Motor neuron (in vitro differentiated cells): ENCODE measurements at regions not wholly inside any gene's neighbourhood (a gene's known extent, or its start where the extent isn't known, plus 50 kb on each side); places are given as distances from the start of the nearest gene placed in this dataset.

Source experiments
- ATAC-seq, 8 experiments: fragments of 200-7000 bp; cut with Tn5 transposase; replicated peaks in 6 of 8; 2 replicates each; pipeline ENCODE4 v1.8.0; 2021; ENCODE audit warnings: mild to moderate bottlenecking in 8 of 8, moderate library complexity in 8 of 8
- H3K27ac ChIP-seq, 2 donors: fragments of 250-450 bp; sonication (Bioruptor Pico); 2 replicates each; pipeline ENCODE4 v1.9.0; 2021; ENCODE audit warnings: antibody characterized with exemption in 2 of 2, mild to moderate bottlenecking in 2 of 2, moderate library complexity in 1 of 2
- H3K4me1 ChIP-seq, 2 donors: fragments of 250-450 bp; sonication (Bioruptor Pico); replicated peaks in 1 of 2; 2 replicates each; pipeline ENCODE4 v1.6.1; 2021; ENCODE audit warnings: antibody characterized with exemption in 2 of 2, mild to moderate bottlenecking in 2 of 2, moderate library complexity in 1 of 2
- H3K4me3 ChIP-seq, 5 donors: fragments of 250-450 bp; sonication (Bioruptor Pico); 2 replicates each; pipeline ENCODE4 v1.9.0; 2021; ENCODE audit warnings: antibody characterized with exemption in 5 of 5, mild to moderate bottlenecking in 5 of 5, moderate library complexity in 4 of 5
- WGBS, 10 experiments: fragments of 450-650 bp; shearing (Covaris generic); methylation state at CpG; one replicate each; pipeline ENCODE4 v1.0.0; 2022; 5-methylcytosine and 5-hydroxymethylcytosine counted together
- in situ Hi-C, 9 experiments: fragments of 400-800 bp; cut with MboI; loops; one replicate each; pipeline ENCODE4 v1.15.0; 2021; ENCODE audit warnings: low sequenced_read_pairs in 9 of 9, low pct_unique_long_range_greater_than_20kb in 2 of 9; ENCODE audit not compliant: unreplicated experiment in 9 of 9

GRCh38 chr2:43098539-43098938 lies 127.9 kb downstream of the ZFP36L2 start:
- in situ Hi-C loops, result no loop called here
- Histone ChIP-seq H3K27ac (no peak overlapping the region), H3K4me1 (peaks cover 16 to 21% of the 10 kb centered on the region in 2 donors), H3K4me3 (no peak overlapping the region)
- no peak for ATAC-seq
- WGBS, 10 experiments, result 80 to 100% (median 100%) methylated on average over 1 to 2 of the region's 4 CpGs; no CpG with 5 or more reads in 5 of the 10 experiments

DNA sequence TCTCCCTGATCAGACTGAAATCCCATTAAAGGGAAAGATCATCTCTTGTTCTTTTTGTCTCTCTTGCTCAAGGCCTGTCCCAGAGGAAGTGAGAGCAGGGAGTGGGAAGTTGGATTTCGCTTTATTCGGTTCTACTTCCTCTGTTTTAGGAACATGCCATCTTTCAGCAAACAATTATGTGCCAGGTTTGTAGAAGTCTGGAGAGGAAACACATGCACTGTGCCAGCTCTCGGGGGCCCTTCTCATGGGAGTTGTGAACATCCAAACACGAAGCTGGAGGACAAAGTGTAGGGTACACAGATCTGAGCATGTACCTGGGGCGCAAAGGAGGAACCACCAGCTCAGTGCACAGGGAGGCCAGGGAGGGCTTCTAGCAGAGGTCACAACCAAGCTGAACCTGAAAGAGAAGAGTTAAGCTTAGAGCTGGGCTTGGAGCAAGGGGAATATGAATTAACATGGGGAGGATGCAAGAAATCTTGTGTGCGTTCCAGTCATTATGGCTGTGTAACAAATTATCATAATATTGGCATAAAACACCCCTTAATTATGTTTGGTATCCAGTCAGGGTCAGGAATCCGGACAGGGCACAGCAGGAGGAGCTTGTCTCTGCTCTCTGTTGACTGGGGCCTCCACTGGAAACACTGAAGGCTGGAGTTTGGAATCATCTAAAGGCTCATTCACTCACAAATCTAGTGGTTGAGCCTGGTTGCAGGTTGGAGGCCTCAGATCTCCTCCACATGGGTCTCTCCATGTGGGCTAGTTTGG lies 128.6 kb downstream of the ZFP36L2 start:
- in situ Hi-C loops, result no loop called here

GRCh38 chr2:43095533-43096295 lies 130.7 kb downstream of the ZFP36L2 start:
- in situ Hi-C loops, result no loop called here
- H3K4me3 ChIP-seq, result no peak overlapping the region
- 67 to 100% (median 93%) methylated on average over 2 to 4 of the region's 4 CpGs for WGBS, 10 experiments
- H3K4me1 ChIP-seq, result peaks cover 0 to 4% of the 10 kb centered on the region in 2 donors
- no peak overlapping the region for H3K27ac ChIP-seq
- no peak for ATAC-seq

More for the DNA sequence above, 128.6 kb downstream of the ZFP36L2 start:
- Histone ChIP-seq H3K4me3 (no peak overlapping the region), H3K27ac (no peak overlapping the region), H3K4me1 (peaks cover 16 to 20% of the 10 kb centered on the region in 2 donors)
- peak in 3 of 8 experiments; percentile 57 to 85 (median 61) for ATAC-seq
- 50 to 100% (median 67%) methylated on average over 1 to 6 of the region's 7 CpGs; no CpG with 5 or more reads in 1 of the 10 experiments for WGBS, 10 experiments

GRCh38 chr2:43092520-43093179 lies 133.8 kb downstream of the ZFP36L2 start:
- ATAC-seq, result no peak
- in situ Hi-C loops, result no loop called here
- 17 to 80% (median 57%) methylated on average over 1 to 2 of the region's 2 CpGs; no CpG with 5 or more reads in 3 of the 10 experiments for WGBS, 10 experiments
- Histone ChIP-seq H3K27ac (no peak overlapping the region), H3K4me1 (no peaks in the 10 kb centered on the region), H3K4me3 (no peak overlapping the region)

DNA sequence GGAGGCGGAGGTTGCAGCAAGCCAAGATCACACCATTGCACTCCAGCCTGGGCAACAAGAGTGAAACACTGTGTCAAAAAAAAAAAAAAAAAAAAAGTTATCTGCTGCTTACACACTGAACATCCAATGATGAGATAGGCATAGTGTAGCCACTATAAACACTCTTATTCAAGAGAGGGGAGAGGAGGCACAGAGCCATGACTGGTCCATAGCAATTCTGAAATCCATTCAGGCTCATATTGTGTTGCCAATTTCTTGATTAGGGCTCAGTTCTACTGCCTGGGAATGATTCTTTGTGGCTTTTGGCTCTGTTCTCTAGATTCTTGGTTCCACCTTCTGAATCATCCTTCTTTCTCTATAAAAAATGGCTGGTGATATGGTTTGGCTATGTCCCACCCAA lies 136.1 kb downstream of the ZFP36L2 start:
- H3K4me1 ChIP-seq, result peaks cover 0 to 8% of the 10 kb centered on the region in 2 donors
- in situ Hi-C loops, result no loop called here
- no peak overlapping the region for H3K4me3 ChIP-seq
- WGBS, 10 experiments, result 100% methylated on average over 1 of the region's 1 CpG; no CpG with 5 or more reads in 6 of the 10 experiments
- ATAC-seq, result no peak
- H3K27ac ChIP-seq, result no peak overlapping the region

DNA sequence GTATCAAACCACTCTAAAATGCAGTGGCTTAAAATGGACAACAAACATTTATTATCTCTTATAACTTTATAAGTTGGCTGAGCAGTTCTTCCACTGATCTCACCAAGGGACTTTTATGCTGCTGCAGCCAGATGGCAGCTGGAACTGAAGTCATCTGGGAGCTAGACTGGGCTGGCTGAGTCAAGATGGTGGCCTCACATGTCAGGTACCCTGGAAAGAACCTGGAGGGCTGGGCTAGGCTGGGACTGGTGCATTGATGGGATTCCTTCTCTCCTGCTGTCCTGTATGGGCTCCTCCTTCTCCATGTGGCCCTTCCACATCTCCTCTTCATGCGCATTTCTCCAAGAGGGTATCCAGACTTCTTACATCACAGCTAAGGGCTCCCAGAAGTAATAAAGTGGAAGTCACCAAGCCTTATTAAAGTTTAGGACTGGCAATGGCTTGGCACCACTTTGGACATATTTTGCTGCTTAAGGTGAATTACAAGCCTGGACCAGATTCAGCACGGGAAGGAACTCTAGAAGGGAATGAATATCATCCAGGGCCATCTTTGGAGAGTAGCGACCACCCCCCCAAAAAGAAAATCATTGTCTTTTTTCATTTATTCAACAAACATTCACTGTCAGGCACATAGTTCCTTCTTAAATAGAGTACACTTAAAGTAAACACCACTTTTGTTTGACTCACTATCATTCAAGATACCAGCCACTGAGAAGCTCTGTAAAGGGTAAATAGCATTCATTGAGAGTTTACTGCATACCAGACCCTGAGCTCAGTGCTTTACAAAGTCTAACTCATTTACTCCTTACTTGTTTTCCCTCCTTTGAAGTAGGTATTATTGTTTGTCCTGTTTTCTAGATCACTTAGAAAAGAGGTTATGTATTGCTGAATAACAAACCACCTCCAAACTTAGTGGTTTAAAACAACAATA lies 138.0 kb downstream of the ZFP36L2 start:
- Histone ChIP-seq H3K4me3 (no peak overlapping the region), H3K27ac (no peak overlapping the region), H3K4me1 (peaks cover 11 to 24% of the 10 kb centered on the region in 2 donors)
- in situ Hi-C loops, result no loop called here
- ATAC-seq, result peak in 2 of 8 experiments; percentile 30 to 73
- 60 to 100% (median 90%) methylated on average over 1 to 2 of the region's 3 CpGs; no CpG with 5 or more reads in 1 of the 10 experiments for WGBS, 10 experiments

GRCh38 chr2:43087413-43087812 lies 139.0 kb downstream of the ZFP36L2 start:
- no peak for ATAC-seq
- no peak overlapping the region for H3K27ac ChIP-seq
- in situ Hi-C loops, result no loop called here
- peaks cover 18 to 34% of the 10 kb centered on the region in 2 donors for H3K4me1 ChIP-seq
- H3K4me3 ChIP-seq, result no peak overlapping the region
- WGBS, 10 experiments, result 29 to 100% (median 88%) methylated on average over 1 to 3 of the region's 3 CpGs; no CpG with 5 or more reads in 3 of the 10 experiments

GRCh38 chr2:43086451-43087221 lies 139.8 kb downstream of the ZFP36L2 start:
- Histone ChIP-seq H3K4me1 (peaks cover 25 to 42% of the 10 kb centered on the region in 2 donors), H3K4me3 (no peak overlapping the region), H3K27ac (no peak overlapping the region)
- 0 to 89% (median 35%) methylated on average over 1 to 10 of the region's 14 CpGs; no CpG with 5 or more reads in 5 of the 10 experiments for WGBS, 10 experiments
- in situ Hi-C loops, result no loop called here
- ATAC-seq, result peak; percentile 41 to 87 (median 76)

GRCh38 chr2:43085929-43086328 lies 140.5 kb downstream of the ZFP36L2 start:
- Histone ChIP-seq H3K4me1 (peaks cover 25 to 42% of the 10 kb centered on the region in 2 donors), H3K4me3 (no peak overlapping the region), H3K27ac (no peak overlapping the region)
- peak in 2 of 8 experiments; percentile 3 for ATAC-seq
- WGBS, 10 experiments, result 20 to 96% (median 69%) methylated on average over 2 to 7 of the region's 8 CpGs; no CpG with 5 or more reads in 3 of the 10 experiments
- in situ Hi-C loops, result no loop called here

DNA sequence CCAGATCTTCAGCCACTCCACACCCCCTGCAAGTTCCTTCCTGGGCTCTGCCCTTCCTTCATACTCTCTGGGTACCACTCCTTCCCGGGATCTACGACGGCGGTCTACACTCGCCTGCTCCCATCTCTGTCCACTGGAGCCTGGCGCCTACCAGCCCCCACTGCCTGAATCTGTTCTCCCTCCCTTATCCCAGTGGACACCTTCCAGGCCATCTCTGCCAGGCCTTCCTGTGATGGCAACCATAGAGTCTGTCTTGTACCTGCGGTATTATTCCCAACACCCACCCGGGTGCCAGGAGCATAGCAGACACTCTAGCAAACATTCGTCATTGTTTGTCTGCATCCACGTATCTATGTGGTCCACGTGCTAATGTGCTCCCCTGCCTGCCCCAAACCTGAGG lies 140.9 kb downstream of the ZFP36L2 start:
- Histone ChIP-seq H3K4me1 (peaks cover 25 to 42% of the 10 kb centered on the region in 2 donors), H3K4me3 (no peak overlapping the region), H3K27ac (no peak overlapping the region)
- in situ Hi-C loops, result no loop called here
- 80 to 100% (median 100%) methylated on average over 1 to 6 of the region's 11 CpGs; no CpG with 5 or more reads in 5 of the 10 experiments for WGBS, 10 experiments
- ATAC-seq, result no peak

DNA sequence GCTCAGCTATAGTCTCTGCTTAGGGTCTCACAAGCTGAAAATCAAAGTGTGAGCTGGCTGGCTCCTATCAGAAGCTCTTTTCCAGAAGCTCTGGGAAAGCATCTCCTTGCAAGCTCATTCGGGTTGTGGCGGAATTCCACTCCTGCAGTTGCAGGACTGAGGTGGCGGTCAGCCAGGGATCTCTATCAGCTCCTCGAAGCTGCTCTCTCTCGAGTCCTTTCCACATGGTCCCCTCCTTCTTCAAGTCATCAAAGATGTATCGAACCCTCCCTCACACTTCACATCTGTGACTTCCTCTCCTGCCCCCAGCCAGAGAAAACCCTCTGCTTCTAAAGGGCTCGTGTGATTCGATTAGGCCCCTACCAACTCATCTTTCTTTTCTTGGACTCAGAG lies 141.7 kb downstream of the ZFP36L2 start:
- Histone ChIP-seq H3K4me3 (no peak overlapping the region), H3K4me1 (peaks cover 25 to 42% of the 10 kb centered on the region in 2 donors), H3K27ac (no peak overlapping the region)
- ATAC-seq, result peak in 2 of 8 experiments; percentile 8 to 13
- in situ Hi-C loops, result no loop called here
- 20 to 100% (median 71%) methylated on average over 1 to 6 of the region's 8 CpGs; no CpG with 5 or more reads in 2 of the 10 experiments for WGBS, 10 experiments
